Cardiac muscle cell (in vitro differentiated cells and primary cell): ENCODE measurements at regions not wholly inside any gene's neighbourhood (a gene's known extent, or its start where the extent isn't known, plus 50 kb on each side); places are given as distances from the start of the nearest gene placed in this dataset.

Experiments
- DNase-seq, 2 donors: peaks; one replicate each; pipeline versions ENCODE4 v3.0.0 to v3.0.0-alpha.2; 2010 to 2017; ENCODE audit warnings: low read depth in 1 of 2, low spot score in 1 of 2
- H3K27ac ChIP-seq: fragments of 200-600 bp; sonication (generic); 2 replicates; pipeline ENCODE4 v1.5.1; 2016
- H3K27me3 ChIP-seq: fragments of 200-600 bp; sonication (generic); 2 replicates; pipeline ENCODE4 v1.6.0; 2016; ENCODE audit warnings: control low read depth
- H3K36me3 ChIP-seq: fragments of 200-600 bp; sonication (generic); 2 replicates; pipeline ENCODE4 v1.5.1; 2016; ENCODE audit warnings: control low read depth
- H3K4me1 ChIP-seq: fragments of 200-600 bp; sonication (generic); 2 replicates; pipeline ENCODE4 v1.8.1; 2017; ENCODE audit warnings: low read depth, mild to moderate bottlenecking, mixed run types
- H3K4me3 ChIP-seq: fragments of 200-600 bp; sonication (generic); 2 replicates; pipeline ENCODE4 v1.5.1; 2016; ENCODE audit warnings: mild to moderate bottlenecking
- H3K9me3 ChIP-seq: fragments of 200-600 bp; sonication (generic); 2 replicates; pipeline ENCODE4 v1.5.1; 2017; ENCODE audit warnings: low read depth, mild to moderate bottlenecking, control low read depth
- CTCF ChIP-seq: IDR thresholded peaks from 2 replicates; pipeline ENCODE4 v1.5.1; 2012; ENCODE audit warnings: low read depth, mild to moderate bottlenecking, low read length

- Histone ChIP-seq H3K27ac (no peak overlapping the region), H3K4me3 (no peak overlapping the region), H3K4me1 (no peaks in the 10 kb centered on the region), H3K9me3 (no peaks in the 10 kb centered on the region), H3K36me3 (no peaks in the 10 kb centered on the region), H3K27me3 (no peaks in the 10 kb centered on the region)
- peak in 1 of 2 donors; percentile 71 for DNase-seq
- no peak for TF ChIP-seq CTCF
Observed at GRCh38 chr18:76553715-76554546, 58.9 kb upstream of the ZNF516 start.

- H3K9me3 ChIP-seq: no peaks in the 10 kb centered on the region
- no peak for DNase-seq
- no peak overlapping the region for H3K4me3 ChIP-seq
- no peak overlapping the region for H3K27ac ChIP-seq
- no peaks in the 10 kb centered on the region for H3K36me3 ChIP-seq
- H3K4me1 ChIP-seq: no peaks in the 10 kb centered on the region
- no peaks in the 10 kb centered on the region for H3K27me3 ChIP-seq
- TF ChIP-seq CTCF: no peak
Observed at GRCh38 chr18:76548541-76548940, 53.5 kb upstream of the ZNF516 start.

- Histone ChIP-seq H3K36me3 (no peaks in the 10 kb centered on the region), H3K4me3 (no peak overlapping the region), H3K4me1 (no peaks in the 10 kb centered on the region), H3K27ac (no peak overlapping the region), H3K9me3 (no peaks in the 10 kb centered on the region), H3K27me3 (no peaks in the 10 kb centered on the region)
- DNase-seq: no peak
- TF ChIP-seq CTCF: no peak
Observed at GRCh38 chr18:76547296-76547695, 52.3 kb upstream of the ZNF516 start.

GRCh38 chr18:76546436-76546835 is 51.4 kb upstream of the ZNF516 start:
- Histone ChIP-seq H3K4me3 (no peak overlapping the region), H3K4me1 (no peaks in the 10 kb centered on the region), H3K9me3 (no peaks in the 10 kb centered on the region), H3K27me3 (no peaks in the 10 kb centered on the region), H3K36me3 (no peaks in the 10 kb centered on the region), H3K27ac (no peak overlapping the region)
- no peak for TF ChIP-seq CTCF
- no peak for DNase-seq

GRCh38 chr18:76546088-76546435 is 51.0 kb upstream of the ZNF516 start:
- peak in 1 of 2 donors; percentile 25 for DNase-seq
- Histone ChIP-seq H3K27me3 (no peaks in the 10 kb centered on the region), H3K36me3 (no peaks in the 10 kb centered on the region), H3K9me3 (no peaks in the 10 kb centered on the region), H3K4me1 (no peaks in the 10 kb centered on the region), H3K4me3 (no peak overlapping the region), H3K27ac (no peak overlapping the region)
- no peak for TF ChIP-seq CTCF
